Lower leg skin (tissue), 3 donors: ENCODE measurements at regions not wholly inside any gene's neighbourhood (a gene's known extent, or its start where the extent isn't known, plus 50 kb on each side); places are given as distances from the start of the nearest gene placed in this dataset.

ENCODE experiments used
- CTCF ChIP-seq, 3 donors: fragments of 450-650 bp; IDR thresholded peaks; one replicate each; pipeline ENCODE4 v1.5.1; 2016; ENCODE audit warnings: antibody characterized with exemption in 3 of 3, mild to moderate bottlenecking in 3 of 3, moderate library complexity in 2 of 3
- POLR2A ChIP-seq, 2 donors: fragments of 450-650 bp; IDR thresholded peaks; one replicate each; pipeline ENCODE4 v1.6.1; 2016 to 2017; ENCODE audit warnings: antibody characterized with exemption in 2 of 2, mild to moderate bottlenecking in 1 of 2, moderate library complexity in 1 of 2

GRCh38 chr7:119256001-119256400 is 1017.0 kb upstream of the KCND2 start:
- TF ChIP-seq CTCF (IDR thresholded peaks at IDR 0.05) (no peak), POLR2A (IDR thresholded peaks at IDR 0.05) (no peak)
